ACC112 (cell line): ENCODE measurements at regions not wholly inside any gene's neighbourhood (a gene's known extent, or its start where the extent isn't known, plus 50 kb on each side); places are given as distances from the start of the nearest gene placed in this dataset.

Experiments used
- H2AFZ ChIP-seq: fragments of 200-600 bp; sonication (generic); one replicate; pipeline ENCODE4 v1.6.0; 2017; ENCODE audit warnings: antibody characterized with exemption, low read length; ENCODE audit not compliant: unreplicated experiment
- H3K27ac ChIP-seq: fragments of 200-600 bp; sonication (generic); 2 replicates; pipeline ENCODE4 v1.5.1; 2014; ENCODE audit warnings: low read depth, mild to moderate bottlenecking, antibody characterized with exemption, low read length, moderate library complexity
- H3K27me3 ChIP-seq: fragments of 200-600 bp; sonication (generic); 2 replicates; pipeline ENCODE4 v1.6.1; 2014; ENCODE audit warnings: mild to moderate bottlenecking, antibody characterized with exemption, low read length, moderate library complexity, mixed read lengths; ENCODE audit not compliant: insufficient read depth
- H3K36me3 ChIP-seq: fragments of 200-600 bp; sonication (generic); 2 replicates; pipeline ENCODE4 v1.6.1; 2016; ENCODE audit warnings: mild to moderate bottlenecking, antibody characterized with exemption, low read length, moderate library complexity, mixed read lengths; ENCODE audit not compliant: insufficient read depth
- H3K4me1 ChIP-seq: fragments of 200-600 bp; sonication (generic); one replicate; pipeline ENCODE4 v1.6.1; 2016; ENCODE audit warnings: low read length, mixed read lengths; ENCODE audit not compliant: insufficient read depth, unreplicated experiment, control insufficient read depth
- H3K4me3 ChIP-seq: fragments of 200-600 bp; sonication (generic); 2 replicates; pipeline ENCODE4 v1.5.1; 2014; ENCODE audit warnings: mild to moderate bottlenecking, low read depth, low read length
- H3K79me2 ChIP-seq: fragments of 200-600 bp; sonication (generic); one replicate; pipeline ENCODE4 v1.6.0; 2016; ENCODE audit warnings: low read length; ENCODE audit not compliant: control insufficient read depth, unreplicated experiment, insufficient read depth

GRCh38 chr17:72591289-72592241 is 470.7 kb downstream of the SOX9 start:
- Histone ChIP-seq H3K27me3 (no peaks in the 10 kb centered on the region), H3K79me2 (peaks cover 54% of the 10 kb centered on the region), H3K27ac (peak overlapping the region; percentile 54; the same call in 1 of the 2 replicates), H3K4me1 (peaks cover 19% of the 10 kb centered on the region), H2AFZ (peak overlapping the region; percentile 28), H3K36me3 (no peaks in the 10 kb centered on the region), H3K4me3 (peak overlapping the region; percentile 93)

GRCh38 chr17:72592242-72592966 is 471.6 kb downstream of the SOX9 start:
- H3K79me2 ChIP-seq = peaks cover 45% of the 10 kb centered on the region
- peak overlapping the region; percentile 54; the same call in 1 of the 2 replicates for H3K27ac ChIP-seq
- no peaks in the 10 kb centered on the region for H3K36me3 ChIP-seq

GRCh38 chr17:72592967-72593325 is 472.1 kb downstream of the SOX9 start:
- no peaks in the 10 kb centered on the region for H3K36me3 ChIP-seq
- no peak overlapping the region for H3K4me3 ChIP-seq
- H3K4me1 ChIP-seq = peaks cover 12% of the 10 kb centered on the region
- peaks cover 40% of the 10 kb centered on the region for H3K79me2 ChIP-seq
- no peak overlapping the region for H3K27ac ChIP-seq
- H3K27me3 ChIP-seq = no peaks in the 10 kb centered on the region
- H2AFZ ChIP-seq = no peak overlapping the region

More at GRCh38 chr17:72592242-72592966, 471.6 kb downstream of the SOX9 start:
- Histone ChIP-seq H3K4me3 (peak overlapping the region; percentile 93), H3K4me1 (peaks cover 18% of the 10 kb centered on the region), H2AFZ (no peak overlapping the region), H3K27me3 (no peaks in the 10 kb centered on the region)

GRCh38 chr17:72594248-72594647 is 473.4 kb downstream of the SOX9 start:
- Histone ChIP-seq H2AFZ (no peak overlapping the region), H3K27me3 (no peaks in the 10 kb centered on the region), H3K27ac (no peak overlapping the region)

More at GRCh38 chr17:72594248-72594647, 473.4 kb downstream of the SOX9 start:
- peaks cover 27% of the 10 kb centered on the region for H3K79me2 ChIP-seq
- H3K4me3 ChIP-seq = no peak overlapping the region
- H3K4me1 ChIP-seq = peaks cover 5% of the 10 kb centered on the region
- no peaks in the 10 kb centered on the region for H3K36me3 ChIP-seq
